ENCODE measurements at regions not wholly inside any gene's neighbourhood (a gene's known extent, or its start where the extent isn't known, plus 50 kb on each side); places are given as distances from the start of the nearest gene placed in this dataset.

GRCh38 chr20:23139524-23139923 lies 53.4 kb upstream of the CD93 start:
- intact Hi-C loops (cut with DNase I), result no loop called here
- H3K4me3 ChIP-seq, result no peak overlapping the region
- no peak overlapping the region for H3K27ac ChIP-seq
- WGBS, result 44% methylated on average over 8 of the region's 8 CpGs
- no peaks in the 10 kb centered on the region for H3K27me3 ChIP-seq (replicated peaks; ENCODE audit: insufficient read depth)
- no peaks in the 10 kb centered on the region for H3K9me3 ChIP-seq
- H3K36me3 ChIP-seq, result no peaks in the 10 kb centered on the region
- no peaks in the 10 kb centered on the region for H3K4me1 ChIP-seq (replicated peaks)
- DNase-seq (ENCODE audit: low spot score), result peak; percentile 33
- TF ChIP-seq CTCF (IDR thresholded peaks at IDR 0.05) (no peak), POLR2AphosphoS5 (IDR thresholded peaks at IDR 0.05) (peak; percentile 12)

GRCh38 chr20:23138682-23139081 lies 52.6 kb upstream of the CD93 start:
- WGBS, result 87% methylated on average over 3 of the region's 3 CpGs
- no peaks in the 10 kb centered on the region for H3K4me1 ChIP-seq (replicated peaks)
- H3K4me3 ChIP-seq, result no peak overlapping the region
- DNase-seq (ENCODE audit: low spot score), result no peak
- TF ChIP-seq POLR2AphosphoS5 (IDR thresholded peaks at IDR 0.05) (no peak), CTCF (IDR thresholded peaks at IDR 0.05) (no peak), POLR2A (IDR thresholded peaks at IDR 0.05) (no peak)
- no peaks in the 10 kb centered on the region for H3K9me3 ChIP-seq
- H3K27me3 ChIP-seq (replicated peaks; ENCODE audit: insufficient read depth), result no peaks in the 10 kb centered on the region
- intact Hi-C loops (cut with DNase I), result no loop called here
- no peak overlapping the region for H3K27ac ChIP-seq
- no peaks in the 10 kb centered on the region for H3K36me3 ChIP-seq

- no peaks in the 10 kb centered on the region for H3K27me3 ChIP-seq (replicated peaks; ENCODE audit: insufficient read depth)
- TF ChIP-seq POLR2A (IDR thresholded peaks at IDR 0.05) (no peak), POLR2AphosphoS5 (IDR thresholded peaks at IDR 0.05) (no peak), CTCF (IDR thresholded peaks at IDR 0.05) (no peak)
- no peaks in the 10 kb centered on the region for H3K9me3 ChIP-seq
- no peaks in the 10 kb centered on the region for H3K4me1 ChIP-seq (replicated peaks)
- no peak overlapping the region for H3K4me3 ChIP-seq
- WGBS, result 74% methylated on average over 3 of the region's 3 CpGs
- intact Hi-C loops (cut with DNase I), result no loop called here
- H3K27ac ChIP-seq, result no peak overlapping the region
- no peak for DNase-seq (ENCODE audit: low spot score)
- H3K36me3 ChIP-seq, result no peaks in the 10 kb centered on the region
These were observed 52.1 kb upstream of the CD93 start for GRCh38 chr20:23138226-23138625.

GRCh38 chr20:23136893-23137745 lies 51.0 kb upstream of the CD93 start:
- DNase-seq (ENCODE audit: low spot score), result no peak
- intact Hi-C loops (cut with DNase I), result no loop called here
- 96% methylated on average over 16 of the region's 20 CpGs for WGBS
- Histone ChIP-seq H3K27ac (no peak overlapping the region), H3K27me3 (replicated peaks; ENCODE audit: insufficient read depth) (no peaks in the 10 kb centered on the region), H3K36me3 (no peaks in the 10 kb centered on the region), H3K4me3 (no peak overlapping the region), H3K4me1 (replicated peaks) (no peaks in the 10 kb centered on the region), H3K9me3 (no peaks in the 10 kb centered on the region)
- TF ChIP-seq POLR2A (IDR thresholded peaks at IDR 0.05) (no peak), CTCF (IDR thresholded peaks at IDR 0.05) (no peak), POLR2AphosphoS5 (IDR thresholded peaks at IDR 0.05) (no peak)
